HG03457 (cell line): ENCODE measurements at regions not wholly inside any gene's neighbourhood (a gene's known extent, or its start where the extent isn't known, plus 50 kb on each side); places are given as distances from the start of the nearest gene placed in this dataset.
"Not testable (repeated sequence)": the region's sequence is repeated elsewhere in the genome, so short reads cannot be mapped to it uniquely, and the experiment has no call there.

ENCODE experiments used
- ATAC-seq: cut with Tn5 transposase; IDR thresholded peaks from one replicate; pipeline ENCODE4 v1.9.1; 2021; ENCODE audit warnings: moderate number of reproducible peaks; ENCODE audit not compliant: unreplicated experiment

DNA sequence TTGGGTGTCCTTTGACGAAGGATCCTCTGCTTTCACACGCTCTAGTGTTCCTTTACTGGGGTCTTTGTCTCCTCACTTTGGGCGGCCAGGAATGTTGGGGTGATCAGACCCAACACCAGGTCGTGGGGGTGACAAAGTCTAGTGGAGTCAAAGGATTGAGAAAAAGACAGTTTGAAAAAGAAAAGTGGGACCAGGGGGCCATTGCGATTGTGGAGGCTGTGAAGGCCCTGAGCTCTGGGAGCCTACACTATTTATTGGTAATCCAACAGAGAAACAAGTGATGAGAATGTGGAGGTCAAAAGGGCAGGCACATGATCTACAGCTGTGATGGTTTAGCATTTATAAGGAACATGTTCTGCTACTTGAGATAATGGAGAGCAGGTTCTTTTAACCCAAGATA is 287.1 kb upstream of the MTPN start:
- ATAC-seq: not testable (repeated sequence)

- not testable (repeated sequence) for ATAC-seq
Observed at GRCh38 chr7:136263112-136263860, 286.1 kb upstream of the MTPN start.

DNA sequence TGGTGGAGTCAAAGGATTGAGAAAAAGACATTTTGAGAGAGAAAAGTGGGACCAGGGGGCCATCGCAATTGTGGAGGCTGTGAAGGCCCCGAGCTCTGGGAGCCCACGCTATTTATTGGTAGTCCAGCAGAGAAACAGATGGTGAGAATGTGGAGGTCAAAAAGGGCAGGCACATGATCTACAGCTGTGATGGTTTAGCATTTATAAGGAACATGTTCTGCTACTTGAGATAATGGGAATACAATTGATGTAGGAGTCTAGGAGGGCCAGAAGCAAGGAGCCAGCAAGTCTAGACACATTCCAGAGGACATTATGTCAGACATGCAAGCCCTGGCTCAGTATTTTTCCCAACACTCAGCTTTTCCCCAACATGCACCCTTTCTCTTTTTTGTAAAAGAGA is 283.4 kb upstream of the MTPN start:
- not testable (repeated sequence) for ATAC-seq

- no peak for ATAC-seq
Observed at GRCh38 chr7:136259074-136259473, 281.9 kb upstream of the MTPN start.

DNA sequence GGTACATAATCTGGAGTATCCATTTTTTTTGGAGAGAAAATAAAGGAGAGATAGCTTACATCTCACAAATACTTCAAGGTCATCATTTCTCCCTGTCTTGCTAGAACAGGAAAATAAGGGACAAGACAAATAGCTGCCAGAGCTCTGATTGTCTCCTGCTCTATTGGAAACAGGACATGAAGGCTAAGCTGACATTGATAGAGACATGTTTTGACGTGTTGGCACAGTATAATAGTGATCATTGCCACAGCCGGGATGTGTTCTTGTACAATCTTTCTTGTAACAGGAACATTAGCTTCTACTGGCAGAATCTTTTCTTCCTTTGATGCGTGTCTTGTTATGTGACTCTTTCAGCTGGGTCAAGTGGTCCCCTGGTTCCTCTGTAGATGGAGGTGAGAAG is 279.3 kb upstream of the MTPN start:
- no peak for ATAC-seq

DNA sequence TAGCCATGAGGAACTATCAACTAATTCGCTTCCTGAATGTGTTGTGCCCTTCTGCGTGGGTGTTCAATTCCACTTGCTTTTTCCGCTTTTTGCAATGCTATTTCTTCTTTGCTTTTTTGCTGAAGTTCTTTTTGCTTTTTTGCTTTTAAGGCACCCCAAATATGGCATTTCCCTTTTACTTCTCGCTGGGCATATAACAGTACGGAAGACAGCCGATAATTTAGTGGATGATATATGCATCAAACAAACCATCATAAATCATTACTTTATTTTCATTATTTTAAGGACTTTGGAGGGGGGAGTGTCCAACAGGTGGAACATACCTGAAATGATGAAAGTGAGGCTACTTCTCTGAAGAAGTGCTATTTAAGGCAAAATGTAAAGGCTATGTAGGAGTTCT is 277.0 kb upstream of the MTPN start:
- ATAC-seq: no peak

GRCh38 chr7:136251826-136252225 is 274.7 kb upstream of the MTPN start:
- no peak for ATAC-seq

- no peak for ATAC-seq
Observed at GRCh38 chr7:136247211-136247610, 270.1 kb upstream of the MTPN start.

DNA sequence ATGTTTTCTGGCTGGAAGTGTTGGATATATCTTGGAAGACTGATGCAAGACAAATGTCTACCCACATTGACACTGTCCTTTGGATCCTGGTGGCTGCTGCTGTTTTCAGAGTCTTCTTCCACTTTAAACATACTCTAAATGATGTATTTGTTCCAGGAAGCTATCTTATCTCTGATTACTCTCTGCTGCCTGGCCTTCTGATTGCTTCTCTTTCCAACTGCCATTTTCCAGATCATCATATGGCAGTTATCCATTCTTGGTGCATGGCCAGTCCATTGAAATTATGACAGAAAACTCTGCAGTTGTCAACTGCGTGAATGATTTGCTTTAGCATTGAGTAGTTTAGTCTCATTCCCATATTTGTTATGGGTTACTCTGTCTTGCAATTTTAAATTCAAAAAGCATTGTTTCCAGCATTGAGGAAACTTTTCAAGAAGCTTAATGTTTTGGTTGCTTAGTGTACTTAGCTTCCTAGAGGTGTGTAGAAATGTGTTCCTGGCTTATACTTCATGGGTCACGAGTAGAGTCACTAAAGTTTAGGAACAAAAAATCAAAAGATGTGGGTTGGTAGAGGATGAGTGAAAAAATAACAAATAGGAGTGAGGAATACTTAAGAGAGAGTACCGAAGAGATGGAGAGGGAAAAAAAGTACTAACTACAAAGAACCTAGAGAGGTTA is 268.3 kb upstream of the MTPN start:
- ATAC-seq: no peak

- no peak for ATAC-seq
Observed at GRCh38 chr7:136234040-136234439, 256.9 kb upstream of the MTPN start.

DNA sequence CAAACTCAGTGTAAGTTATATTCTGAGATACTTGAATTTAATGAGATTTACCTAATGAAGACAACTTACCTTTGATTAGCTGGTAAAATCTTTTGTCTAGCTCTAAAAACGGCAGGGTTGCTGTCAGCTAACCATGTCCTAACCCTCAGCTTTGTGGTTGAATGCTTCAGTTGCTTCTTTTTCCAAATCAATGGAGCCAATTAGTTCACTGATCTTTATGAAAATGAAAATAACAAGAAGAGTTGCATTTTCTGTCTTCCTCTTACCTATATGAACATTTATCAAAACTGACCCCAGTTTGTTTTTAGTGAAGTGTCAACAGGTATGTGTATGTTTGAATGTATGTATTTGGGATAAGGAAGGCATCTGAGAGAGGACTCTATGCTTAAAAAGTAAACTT is 253.1 kb upstream of the MTPN start:
- ATAC-seq: no peak

DNA sequence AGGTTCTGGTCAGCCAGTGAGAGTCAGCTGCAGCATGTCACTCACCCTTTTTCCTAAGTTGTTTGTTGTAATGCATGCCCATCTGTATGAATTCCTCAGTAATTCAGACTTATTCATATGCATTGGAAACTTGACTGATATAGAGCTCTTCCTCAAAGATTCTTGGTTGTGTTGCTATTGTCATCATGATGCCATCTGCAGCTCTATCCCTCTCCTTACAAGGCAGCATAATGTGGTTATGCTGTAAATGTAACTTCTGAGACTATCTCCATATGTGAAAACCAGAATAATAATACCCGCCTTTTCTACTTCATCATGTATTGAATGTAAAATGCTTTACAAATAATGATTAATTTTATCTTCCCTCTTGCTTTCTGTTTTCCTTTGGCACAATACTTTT is 252.6 kb upstream of the MTPN start:
- ATAC-seq: no peak

DNA sequence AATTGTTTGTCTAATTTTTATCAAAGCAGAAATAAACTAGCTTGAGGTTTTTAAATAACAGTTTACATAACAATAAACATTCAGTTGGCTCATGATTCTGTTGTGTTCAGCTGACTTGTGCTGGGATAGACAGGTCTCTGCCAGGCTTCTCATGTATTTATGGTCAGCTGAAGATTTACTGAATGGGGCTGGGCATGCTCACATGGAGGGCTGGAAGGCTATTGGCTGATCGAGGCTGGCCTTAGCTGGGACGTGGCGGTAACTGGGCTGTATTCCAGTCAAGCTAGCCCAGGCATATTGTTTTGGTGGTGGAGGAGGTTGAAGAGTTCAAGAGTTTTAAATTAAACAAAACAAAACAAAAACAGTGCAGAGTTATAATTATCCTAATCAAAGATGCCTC is 251.0 kb upstream of the MTPN start:
- no peak for ATAC-seq

DNA sequence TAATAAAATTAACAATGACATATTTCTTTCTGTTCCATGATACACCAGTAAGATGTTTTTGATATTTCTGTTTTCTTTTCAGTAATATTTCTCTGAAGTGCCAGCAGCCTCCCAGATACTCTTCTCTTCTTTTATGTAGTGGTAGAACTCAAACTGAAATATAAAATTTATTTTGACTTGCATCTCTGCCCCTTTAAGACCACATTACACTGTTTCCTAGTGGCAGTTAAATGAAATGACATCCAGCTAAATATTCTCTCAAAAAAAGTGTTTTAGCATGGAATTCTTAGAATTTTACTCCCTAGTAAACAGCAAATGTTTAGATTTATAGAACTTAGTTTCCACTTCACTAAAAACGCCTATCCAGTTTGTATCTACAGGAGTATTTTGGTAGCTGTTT is 237.2 kb upstream of the MTPN start:
- no peak for ATAC-seq

- ATAC-seq: no peak
Observed at GRCh38 chr7:136213012-136213411, 235.9 kb upstream of the MTPN start.

DNA sequence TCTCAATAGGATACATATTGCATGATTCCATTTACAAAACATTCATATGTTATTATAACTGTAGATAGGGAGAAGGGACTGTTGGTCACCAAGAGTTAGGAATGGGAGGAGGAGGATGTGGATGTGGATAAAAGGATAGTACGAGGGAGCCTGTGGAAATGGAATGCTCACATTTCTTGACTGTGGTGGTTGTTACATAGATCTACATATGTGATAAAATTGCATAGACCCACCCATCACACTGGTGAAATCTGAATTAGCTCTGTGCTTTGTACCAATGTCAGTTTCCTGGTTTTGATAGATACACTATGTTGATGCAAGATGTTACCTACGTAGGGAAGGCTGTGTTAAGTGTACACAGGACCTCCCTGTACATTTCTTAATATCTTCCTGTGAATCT is 233.5 kb upstream of the MTPN start:
- no peak for ATAC-seq

GRCh38 chr7:136210079-136210478 is 232.9 kb upstream of the MTPN start:
- no peak for ATAC-seq

DNA sequence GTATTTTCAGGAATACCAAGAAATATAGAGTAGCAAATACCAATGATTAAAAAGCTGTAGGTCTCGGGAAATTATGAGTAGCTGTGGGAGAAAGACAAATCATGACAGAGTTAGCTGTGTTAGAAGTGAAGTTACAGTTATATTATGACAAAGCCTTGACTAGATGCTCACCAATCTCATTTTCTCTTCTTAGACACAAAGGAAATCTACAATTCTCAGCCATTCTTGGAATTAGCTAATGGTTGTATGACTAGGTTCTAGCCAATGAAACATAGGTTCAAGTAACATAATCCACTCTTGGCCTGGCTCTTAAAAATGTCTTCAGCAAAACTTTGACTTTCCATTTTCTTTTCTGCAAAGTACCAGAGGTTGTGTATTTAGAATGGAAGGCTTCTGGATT is 228.8 kb upstream of the MTPN start:
- ATAC-seq: no peak

- no peak for ATAC-seq
Observed at GRCh38 chr7:136198168-136198567, 221.0 kb upstream of the MTPN start.

DNA sequence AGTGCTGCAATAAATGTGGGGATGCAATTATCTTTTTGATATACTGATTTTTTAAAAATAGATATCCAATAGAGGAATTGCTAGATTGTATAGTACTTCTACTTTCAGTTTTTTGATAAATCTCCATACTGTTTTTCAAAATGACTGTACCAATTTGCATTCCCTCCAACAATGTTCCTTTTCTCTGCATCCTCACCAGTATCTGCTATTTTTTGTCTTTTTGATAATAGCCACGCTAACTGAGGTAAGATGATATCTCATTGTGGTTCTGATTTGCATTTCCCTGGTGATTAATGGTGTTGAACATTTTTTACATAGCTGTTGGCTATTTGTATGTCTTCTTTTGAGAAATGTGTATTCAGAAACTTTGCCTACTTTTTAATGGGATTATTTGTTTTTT is 217.7 kb upstream of the MTPN start:
- no peak for ATAC-seq

DNA sequence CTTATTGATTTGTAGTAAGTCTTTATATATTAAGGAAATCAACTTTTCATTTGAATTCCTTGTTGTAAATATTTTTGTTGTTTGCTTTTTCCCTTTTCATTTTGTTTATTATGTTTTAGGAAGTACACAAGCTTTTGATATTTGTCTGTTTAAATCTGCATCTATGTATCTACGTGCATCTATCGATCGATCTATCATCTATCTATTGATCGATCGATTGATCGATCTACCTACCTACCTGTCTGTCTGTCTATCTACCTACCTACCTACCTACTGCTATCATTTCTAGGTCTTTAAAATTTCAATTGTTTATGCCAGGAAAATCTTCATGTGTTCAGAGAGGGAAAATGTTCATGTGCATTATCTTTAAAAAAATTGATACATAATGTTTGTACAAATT is 216.8 kb upstream of the MTPN start:
- no peak for ATAC-seq

GRCh38 chr7:136189506-136189998 is 212.4 kb upstream of the MTPN start:
- no peak for ATAC-seq

GRCh38 chr7:136186281-136186680 is 209.1 kb upstream of the MTPN start:
- no peak for ATAC-seq
